CD4-positive, alpha-beta T cell treated with Interleukin-1 beta for 1 hour (primary cell): ENCODE measurements at regions not wholly inside any gene's neighbourhood (a gene's known extent, or its start where the extent isn't known, plus 50 kb on each side); places are given as distances from the start of the nearest gene placed in this dataset.

Source experiments
- DNase-seq, 2 donors: peaks; one replicate each; pipeline ENCODE4 v3.0.0-alpha.2; 2020 to 2022

DNA sequence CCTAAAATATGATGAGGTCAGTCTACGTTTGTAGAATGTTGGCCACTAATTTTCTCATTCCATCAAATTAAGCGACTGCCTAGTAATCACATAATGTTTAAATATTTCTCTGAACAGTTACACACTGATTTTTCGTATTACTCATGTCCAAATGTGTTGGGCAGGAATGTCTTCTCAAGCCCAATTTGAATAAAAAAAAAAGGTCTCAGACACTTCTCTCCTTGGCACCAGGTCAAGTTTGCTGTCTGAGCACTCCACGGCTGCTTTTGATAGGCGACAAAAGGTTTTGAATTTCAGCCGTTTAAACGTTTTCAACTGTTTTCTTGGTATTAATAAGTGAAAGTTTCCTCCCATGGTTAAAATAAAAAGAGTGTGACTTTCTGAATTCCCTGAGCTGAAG is 542.1 kb downstream of the IRX1 start:
- DNase-seq: no peak

DNA sequence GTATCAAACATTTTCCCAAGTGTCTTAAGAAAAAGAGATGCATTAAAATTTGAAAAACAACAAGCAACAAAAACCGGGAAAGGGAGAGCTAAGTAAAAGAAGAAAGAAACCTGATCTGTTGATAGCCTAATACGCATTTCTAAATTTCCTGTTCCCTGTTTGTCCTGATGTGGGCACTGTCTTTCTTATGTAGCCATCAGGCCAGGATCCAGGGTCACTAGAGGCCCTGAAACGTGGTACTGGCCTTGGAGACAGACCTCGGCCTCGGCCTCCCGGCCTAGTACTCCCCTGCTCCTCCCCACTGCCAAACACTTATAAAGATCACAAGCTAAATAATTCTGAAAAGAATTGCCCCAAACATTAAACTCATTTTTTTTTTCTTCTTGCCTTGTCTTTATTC is 547.2 kb downstream of the IRX1 start:
- DNase-seq: no peak

DNA sequence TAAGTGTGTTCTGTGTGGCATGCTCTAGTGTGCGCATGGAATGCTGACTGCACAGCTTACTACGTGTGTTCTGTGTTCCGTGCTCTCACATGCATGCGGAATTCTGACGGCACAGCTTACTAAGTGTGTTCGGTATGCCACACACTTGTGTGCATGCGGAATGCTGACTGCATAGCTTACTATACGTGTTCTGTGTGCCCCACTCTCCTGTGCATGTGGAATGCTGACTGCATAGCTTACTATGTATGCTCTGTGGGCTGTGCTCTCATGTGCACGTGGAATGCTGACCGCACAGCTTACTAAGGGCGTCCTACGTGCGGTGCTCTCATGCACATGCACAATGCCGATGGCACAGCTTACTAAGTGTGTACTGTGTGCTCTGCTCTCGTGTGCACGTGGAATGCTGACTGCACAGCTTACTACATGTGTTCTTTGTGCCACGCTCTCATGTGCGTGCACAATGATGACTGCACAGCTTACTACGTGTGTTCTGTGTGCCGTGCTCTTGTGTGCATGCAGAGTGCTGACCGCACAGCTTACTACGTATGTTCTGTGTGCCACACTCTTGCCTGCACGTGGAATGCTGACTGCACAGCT is 548.9 kb downstream of the IRX1 start:
- no peak for DNase-seq

DNA sequence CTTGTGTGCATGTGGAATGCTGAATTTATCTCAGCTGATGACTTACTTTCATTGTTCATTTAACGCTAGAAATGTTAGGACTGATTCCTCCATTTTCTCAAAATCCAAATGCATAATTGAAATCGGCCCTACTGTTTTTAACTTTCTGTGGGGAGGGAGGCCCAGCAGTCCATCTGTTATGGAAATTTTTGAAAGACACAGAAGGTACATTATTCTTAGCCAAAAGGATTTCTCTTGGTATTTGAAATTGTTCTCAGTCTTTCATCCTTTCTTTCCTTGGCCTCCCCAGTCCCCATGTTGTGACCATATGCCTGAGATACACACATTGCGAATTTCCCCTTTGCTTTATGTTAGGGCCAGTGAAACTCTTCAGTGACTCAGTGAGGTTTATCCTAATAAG is 549.9 kb downstream of the IRX1 start:
- no peak for DNase-seq

DNA sequence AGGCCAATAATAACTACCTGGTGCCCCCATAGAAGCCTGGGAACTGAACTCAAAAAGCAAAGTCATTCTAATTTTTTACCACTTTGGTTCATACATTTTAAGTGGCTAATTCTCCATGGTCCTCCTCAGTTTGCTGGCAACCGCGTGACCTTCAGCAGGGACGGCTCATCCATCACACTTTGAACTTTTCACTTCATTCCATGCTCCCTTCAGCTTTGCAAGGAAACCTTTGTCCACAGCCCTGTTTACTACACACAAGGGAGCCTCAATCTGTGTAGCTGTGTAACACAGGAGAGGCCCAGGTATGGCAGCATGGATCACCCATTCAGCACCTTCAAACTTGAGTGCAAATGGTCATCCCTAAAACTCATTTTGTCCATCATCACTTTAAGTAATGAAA is 552.4 kb downstream of the IRX1 start:
- no peak for DNase-seq

DNA sequence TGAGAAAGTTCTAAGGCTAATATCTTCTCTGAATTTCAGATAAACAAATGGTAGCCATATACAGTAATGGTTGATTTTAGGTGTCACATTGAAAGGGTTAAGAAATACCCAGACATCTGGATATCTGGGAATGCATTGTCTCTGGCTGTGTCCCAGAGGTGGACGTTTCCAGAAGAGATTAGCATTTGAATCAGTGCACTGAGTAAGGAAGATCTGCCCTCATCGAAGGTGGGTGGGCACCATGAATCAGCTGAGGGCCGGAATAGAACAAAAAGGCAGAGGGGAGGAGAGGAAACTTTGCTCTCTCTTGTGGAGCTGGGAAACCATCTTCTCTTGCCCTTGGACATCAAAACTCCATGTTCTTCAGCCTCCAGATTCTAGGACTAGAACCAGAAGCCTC is 554.4 kb downstream of the IRX1 start:
- no peak for DNase-seq

DNA sequence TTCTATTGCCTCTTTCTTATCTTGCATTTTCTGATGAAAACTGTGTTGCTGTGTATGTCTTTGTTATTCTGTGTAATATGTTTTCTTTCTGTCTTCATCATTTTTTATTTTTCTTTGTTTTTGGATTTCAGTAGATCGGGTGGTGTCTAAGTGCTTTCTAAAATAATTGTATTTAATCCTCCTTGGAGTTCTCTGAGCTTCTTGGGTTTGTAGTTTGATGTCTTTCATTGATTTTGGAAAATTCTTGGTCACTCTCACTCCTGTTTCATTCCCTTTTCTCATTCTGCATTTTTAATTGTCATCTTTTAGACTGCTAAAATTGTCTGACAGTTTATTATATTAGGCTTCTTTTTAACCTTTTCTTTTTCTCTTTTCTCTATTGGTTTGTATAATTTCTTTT is 560.5 kb downstream of the IRX1 start:
- DNase-seq: no peak

DNA sequence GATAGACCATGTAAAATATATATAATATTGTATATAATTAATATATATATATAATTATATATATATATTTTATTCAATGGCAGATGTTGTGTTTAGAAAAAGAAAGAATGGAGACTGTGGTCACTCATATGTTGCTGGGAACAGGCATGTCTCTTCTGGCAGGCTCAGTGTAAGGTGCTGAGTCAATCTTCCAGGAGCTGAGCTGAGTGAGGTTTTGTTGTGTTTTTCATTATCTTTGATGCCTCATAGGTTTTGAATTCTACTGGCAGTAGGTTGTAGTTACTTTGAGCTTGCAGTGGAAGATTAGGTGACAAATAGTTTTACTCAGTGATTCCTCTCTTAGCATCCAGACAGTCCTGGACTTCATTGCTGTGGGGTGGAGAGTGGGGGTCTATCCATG is 561.3 kb downstream of the IRX1 start:
- DNase-seq: no peak

DNA sequence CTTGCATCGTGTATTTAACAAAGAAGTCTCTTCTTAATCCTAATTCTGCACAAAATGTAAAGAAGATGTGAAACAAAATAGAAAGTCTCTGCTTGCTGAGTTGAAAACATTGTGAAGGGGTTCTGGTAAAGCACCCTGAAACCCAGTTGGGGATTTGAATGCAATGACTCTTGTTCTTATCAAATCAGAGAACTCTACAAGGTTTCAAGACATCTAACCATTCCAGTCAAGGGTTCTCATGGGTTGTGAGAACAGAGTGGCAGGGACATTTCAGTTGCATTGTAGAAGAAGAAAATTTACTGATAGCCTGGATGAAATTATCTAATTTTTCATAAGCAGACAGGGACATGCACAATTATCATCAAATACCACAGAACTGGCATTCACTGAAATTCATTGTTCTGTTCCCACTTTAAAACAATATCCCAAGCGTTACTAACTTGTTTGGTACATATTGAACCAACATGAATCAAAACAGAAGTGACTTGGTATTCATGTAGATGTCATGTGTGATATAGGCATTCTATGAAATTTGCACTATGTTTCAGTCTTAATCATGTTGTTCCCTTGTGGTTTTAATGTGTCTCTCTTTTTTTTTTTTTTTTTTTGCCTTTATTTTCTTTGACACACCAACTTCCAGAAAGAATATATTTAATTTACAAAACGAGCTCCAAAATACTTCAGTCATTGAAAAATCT is 563.3 kb downstream of the IRX1 start:
- no peak for DNase-seq

DNA sequence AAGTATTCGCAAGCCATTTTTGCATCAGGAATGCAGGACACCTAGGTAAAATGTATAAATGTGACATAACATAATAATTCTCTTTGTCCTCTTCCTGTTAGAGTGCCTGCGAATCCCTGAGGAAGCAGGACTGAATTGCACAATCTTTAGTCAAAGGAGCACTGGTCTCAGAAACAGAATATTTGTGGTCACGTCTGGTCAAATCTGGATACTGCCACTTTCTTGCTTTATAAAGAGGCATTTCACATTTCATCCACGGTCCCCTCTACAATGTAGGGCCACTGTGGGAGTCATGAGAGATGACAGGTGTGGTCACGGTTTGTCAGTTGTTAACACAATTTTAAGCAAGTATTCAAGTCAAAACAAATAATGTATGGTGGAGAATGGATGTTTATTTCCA is 564.0 kb downstream of the IRX1 start:
- DNase-seq: no peak

DNA sequence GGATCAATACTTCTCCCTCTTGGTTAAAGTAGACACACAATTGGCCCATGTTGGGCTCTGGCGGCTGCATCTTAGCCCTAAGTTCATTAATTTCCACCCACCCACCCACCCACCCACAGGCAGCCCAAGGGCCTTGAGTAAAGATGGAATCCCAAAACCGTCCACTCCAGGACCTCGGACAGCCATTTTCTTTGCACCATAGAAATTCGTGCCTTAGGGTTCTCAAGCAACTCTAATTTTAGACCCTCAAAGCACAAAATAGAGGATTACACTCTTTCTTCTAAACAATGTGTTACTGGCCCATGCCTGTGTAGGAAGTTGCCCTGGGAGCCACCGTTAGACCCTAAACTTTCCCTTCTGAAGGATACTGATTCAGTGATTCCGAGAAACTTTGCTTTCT is 568.5 kb downstream of the IRX1 start:
- no peak for DNase-seq

DNA sequence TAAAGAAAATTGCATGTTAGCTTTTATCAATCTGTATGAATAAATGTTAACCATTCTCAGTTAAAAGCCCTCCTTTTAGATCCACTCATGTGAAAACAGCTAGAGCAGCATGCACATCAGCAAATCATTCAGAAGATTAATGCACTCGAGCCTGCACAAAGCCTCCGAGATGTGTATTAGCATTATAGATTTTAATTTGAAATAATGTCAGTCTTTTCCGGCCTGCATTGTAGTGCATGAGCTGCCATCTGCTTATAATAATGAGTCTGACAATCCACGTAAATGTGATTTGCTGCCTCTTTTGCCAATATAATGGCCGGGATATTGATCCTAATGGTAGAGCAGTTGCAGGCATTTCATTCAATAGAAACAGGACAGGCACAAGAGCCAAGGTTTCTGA is 585.1 kb downstream of the IRX1 start:
- DNase-seq: no peak

DNA sequence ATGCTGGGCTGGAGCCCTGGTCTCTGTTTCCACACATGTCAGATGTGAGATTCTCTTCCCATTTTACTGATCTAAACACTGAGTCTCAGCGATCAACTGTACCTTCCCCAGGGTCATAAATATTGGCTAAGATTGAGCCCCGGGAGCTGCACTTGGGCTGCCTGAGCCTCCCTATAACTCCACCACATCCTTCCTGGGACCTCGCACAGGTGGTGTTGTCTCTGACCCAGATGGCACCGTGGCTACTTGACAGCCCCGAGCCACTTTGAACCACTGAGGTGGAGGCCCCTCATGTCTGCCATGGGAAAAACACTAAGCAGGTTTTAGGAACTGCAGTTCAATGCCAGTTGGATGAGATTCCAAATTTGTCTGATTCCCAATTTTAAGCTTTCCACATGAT is 586.5 kb downstream of the IRX1 start:
- no peak for DNase-seq

DNA sequence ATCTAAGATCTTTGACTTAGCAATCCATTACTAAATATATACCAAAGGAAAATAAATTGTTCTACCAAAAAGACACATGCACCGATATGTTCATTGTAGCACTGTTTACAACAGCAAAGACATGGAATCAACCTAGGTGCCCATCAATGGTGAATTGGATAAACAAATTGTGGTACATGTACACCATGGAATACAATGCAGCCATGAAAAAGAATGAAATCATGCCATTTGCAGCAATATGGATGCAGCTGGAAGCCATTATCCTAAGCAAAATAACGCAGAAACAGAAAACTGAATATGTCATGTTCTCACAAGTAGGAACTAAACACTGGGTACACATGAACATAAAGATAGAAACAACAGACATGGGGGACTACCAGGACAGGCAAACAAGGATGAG is 589.5 kb downstream of the IRX1 start:
- DNase-seq: no peak

DNA sequence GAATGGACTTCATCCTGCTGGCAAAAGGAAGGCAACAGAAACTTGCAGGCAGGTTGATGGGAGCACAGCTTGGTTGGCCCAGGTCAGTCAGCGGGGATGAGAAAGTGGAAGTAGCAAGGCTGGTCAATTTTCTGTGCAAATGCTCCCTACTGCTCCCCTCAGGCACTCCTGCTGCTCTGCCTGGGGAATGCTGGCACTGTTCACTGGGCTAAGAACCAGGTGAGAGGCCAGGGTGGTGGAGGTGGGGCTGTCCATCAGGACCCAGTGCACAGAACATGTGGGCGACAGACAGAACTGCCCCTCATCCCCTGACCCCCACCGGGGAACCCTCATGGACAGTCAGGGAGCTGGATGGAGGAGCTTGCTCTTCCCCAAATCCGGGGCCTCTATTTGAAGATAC is 593.1 kb downstream of the IRX1 start:
- no peak for DNase-seq

DNA sequence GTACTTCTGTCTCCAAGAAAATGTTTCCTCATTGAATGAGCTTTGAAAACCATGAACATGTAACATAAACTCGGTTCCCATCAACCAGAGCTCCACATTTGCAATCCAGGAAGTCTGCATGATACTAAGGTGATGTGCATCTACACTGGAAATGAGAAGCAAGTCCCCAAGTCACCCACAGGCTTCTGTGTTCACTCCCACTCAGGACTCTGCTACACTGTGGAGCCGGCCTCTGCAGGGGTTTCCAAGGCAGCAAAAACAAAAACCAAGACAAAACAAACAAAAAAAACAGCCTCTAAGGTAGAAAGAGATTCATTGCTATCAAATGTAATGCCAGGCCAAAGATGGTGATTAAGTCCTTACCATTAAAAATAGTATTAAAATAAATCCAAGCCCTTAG is 593.7 kb downstream of the IRX1 start:
- no peak for DNase-seq

DNA sequence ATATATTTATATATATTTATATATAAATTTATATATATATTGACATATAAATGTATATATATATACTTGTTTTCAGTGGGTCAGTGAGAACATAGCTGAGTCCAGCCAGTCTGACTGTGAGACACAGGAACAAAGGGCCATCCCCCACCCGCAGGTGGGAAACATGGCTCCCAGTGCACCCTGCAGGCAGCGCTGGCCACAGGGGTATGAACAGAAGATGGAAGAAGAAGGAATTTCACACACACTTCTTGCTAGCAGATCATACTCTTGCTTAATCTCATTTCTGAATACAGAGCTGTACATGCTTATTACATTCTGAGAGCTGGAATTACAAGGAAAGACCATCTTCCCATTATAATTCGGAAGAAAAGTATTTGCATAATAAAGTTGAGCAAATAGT is 595.4 kb downstream of the IRX1 start:
- no peak for DNase-seq

DNA sequence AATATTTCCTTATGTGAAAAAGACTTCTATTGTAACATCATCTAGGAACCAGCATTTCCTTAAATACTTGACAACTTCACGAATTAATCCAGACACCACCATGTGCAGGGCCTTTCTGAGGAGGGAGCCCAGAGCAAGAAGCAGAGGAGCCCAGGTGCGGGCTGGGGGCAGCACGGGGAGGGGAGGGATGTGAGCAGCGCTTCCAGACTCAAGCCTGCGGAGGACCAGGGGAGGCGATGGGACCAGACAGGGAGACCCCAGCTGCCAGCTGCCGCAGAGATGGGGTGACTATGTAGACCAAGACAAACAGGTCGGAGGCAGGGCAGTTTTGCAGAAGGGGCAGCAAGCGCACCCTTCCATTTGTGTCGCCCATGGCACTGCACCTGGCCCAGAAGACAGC is 596.1 kb downstream of the IRX1 start:
- no peak for DNase-seq

DNA sequence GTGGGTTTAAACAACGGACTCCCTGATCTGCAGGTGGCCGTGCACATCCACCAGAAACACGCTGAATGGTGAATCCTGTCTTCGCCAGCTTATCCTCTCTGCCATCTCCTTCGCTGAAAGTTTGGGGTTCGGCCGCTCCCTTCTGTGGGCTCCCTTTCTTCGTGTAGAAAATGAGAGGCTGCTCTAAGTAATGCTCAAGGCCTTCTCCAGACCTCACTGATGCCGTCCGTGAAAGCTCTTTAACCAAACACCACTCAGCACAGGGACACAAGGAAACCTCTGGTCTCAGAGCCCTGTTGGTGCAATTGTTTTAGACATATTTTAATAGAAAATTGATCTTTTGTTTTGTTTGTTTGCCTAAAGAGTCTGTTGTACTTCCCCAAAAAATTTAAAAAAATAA is 596.5 kb downstream of the IRX1 start:
- DNase-seq: no peak

DNA sequence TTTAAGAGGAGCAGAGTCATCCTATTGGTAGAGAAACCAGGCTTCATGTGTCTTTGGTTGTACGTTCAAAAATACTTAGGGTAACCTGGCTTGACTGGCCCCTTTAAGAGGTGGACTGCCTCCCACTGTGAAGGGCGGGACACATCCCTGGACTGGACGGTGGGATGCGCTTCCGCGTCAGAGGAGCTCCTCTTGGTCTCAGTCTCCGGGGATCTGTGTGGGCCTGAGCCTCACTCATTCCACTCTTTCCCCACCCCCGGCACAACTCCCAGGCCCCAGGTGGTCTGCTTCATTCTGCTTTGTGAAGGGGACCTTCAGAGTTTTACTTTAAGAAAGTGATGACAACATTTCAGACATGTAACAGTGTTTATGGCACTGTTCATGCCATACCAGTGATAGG is 601.1 kb downstream of the IRX1 start:
- DNase-seq: no peak

DNA sequence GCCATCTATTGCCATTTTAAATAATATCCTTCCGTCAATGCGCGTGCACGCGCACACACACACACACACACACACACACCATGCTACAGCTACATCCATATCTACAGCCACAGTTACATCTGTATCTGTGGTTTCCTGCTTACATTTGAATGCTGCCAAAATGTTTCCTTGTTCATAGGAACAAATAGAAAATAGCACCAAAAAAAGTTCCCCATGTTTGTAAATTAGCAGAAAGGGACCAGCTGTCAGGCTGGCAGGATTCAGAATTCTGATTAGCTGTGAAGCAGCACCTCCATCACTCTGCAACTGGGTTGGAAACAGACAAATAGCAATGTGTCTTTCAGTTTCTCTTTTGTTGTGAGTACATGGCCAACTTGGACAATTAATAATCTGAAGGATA is 601.5 kb downstream of the IRX1 start:
- no peak for DNase-seq

DNA sequence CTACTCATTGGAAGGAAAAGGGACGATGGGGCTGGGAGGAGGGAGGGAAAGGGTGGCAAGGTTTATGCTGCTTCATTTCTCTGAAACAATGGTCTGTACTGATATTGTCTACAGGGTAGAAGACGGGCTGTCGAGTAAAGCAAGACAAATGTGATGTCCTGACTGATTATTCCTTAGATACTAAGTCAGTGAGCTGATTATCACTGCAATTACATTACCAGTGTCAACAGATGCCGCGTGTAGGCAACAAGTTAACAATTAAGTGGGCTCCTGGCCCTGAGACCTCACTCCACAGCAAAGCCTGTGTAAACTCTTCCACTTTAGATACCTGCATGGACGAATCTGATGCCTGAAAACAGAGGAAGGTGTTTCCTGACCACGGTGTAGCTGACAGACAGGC is 602.8 kb downstream of the IRX1 start:
- no peak for DNase-seq

DNA sequence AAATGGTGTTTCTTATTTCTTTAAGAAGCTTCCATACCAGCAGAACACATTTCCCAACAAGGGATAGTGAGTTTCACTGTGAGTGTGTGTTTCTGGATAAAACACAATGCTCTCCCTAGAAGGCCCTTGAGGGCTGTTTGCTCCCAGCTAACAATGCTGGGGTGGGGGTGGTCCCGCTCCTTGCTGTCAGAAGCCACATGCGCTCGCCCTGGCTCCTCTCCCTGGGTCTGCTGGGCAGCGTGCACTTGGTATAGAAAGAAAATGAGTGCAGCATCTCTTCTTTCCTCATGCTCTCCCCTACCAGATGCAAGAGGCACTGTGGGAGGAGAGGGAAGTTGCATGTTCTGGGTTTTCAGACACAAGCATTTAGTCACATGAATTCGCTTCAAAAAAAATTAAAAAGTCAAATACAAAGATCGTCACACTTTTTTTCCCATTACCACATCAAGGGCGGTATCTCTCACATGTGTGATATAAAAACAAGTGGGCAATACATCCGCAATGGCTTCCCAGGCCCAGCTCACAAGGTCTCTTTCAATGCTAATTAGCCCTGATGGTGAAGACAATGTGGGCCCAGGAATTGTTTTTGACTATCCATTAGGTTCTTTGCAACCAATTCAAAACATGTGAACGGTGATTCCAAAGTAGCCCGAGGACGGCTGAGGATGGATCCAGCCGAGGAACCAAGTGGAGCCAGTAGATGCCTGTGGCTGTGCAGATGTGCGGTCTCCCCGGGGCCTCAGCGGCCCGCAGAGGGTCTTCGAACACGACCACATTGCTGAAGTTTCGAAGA is 603.6 kb downstream of the IRX1 start:
- DNase-seq: no peak

DNA sequence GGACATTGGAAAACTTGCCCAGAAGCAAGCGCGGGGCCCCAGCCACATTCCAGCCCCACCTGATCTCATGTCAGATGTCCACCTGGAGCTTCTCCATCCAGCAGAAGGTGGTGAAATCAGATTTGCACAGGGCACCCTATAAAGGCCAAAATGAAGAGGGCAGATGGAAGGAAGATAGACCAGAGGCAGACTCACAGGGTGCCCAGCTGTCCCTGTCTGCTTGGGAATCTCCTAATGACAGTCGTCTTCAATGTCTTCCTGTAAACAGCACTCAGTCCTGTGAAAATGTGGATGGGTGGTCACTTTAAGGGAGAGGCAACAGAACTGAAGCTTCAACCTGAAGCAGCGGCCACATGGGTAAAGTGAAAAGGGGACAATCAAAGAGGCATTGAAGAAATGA is 607.5 kb downstream of the IRX1 start:
- DNase-seq: no peak
